KOPT-K1 (cell line): ENCODE measurements at regions not wholly inside any gene's neighbourhood (a gene's known extent, or its start where the extent isn't known, plus 50 kb on each side); places are given as distances from the start of the nearest gene placed in this dataset.

Experiments used
- H3K27ac ChIP-seq: fragments of 200-600 bp; sonication (generic); 2 replicates; pipeline ENCODE4 v1.5.1; 2016; ENCODE audit warnings: antibody characterized with exemption, mild to moderate bottlenecking, low read depth, low read length; ENCODE audit not compliant: poor library complexity, severe bottlenecking
- H3K36me3 ChIP-seq: fragments of 200-600 bp; sonication (generic); 2 replicates; pipeline ENCODE4 v1.5.1; 2017; ENCODE audit warnings: antibody characterized with exemption, mild to moderate bottlenecking, low read length, moderate library complexity; ENCODE audit not compliant: insufficient read depth
- H3K9me3 ChIP-seq: fragments of 200-600 bp; sonication (generic); 2 replicates; pipeline ENCODE4 v1.5.1; 2017; ENCODE audit warnings: antibody characterized with exemption, low read length, mild to moderate bottlenecking; ENCODE audit not compliant: insufficient read depth, poor library complexity, severe bottlenecking

DNA sequence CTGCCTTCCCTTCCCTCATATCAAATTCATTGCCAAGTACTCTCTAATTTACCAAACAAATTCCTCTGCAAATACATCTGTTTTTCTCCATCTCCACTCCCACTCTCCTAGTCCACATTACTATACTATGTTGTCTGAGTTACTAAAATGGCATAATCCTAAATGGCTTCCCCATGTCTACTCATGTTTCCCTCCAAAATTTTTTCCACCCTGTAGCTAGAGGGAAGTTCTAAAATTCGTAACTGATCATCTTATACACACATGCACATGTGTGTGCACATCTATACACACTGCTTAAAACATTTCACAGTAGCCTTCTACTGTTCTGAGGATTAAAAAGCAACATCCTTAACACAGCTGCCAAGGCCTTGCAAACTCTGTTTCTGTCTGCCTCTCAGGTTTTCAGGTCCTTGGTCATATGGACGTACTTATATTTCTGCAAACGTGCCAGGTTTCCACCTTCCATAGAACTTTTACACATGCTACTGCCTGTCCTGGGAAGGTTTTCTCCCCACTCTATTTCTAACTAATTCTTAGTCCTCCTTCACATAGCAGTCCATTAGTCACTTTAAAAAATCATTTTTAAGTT is 140.6 kb downstream of the LURAP1L start:
- no peak overlapping the region for H3K27ac ChIP-seq
- H3K9me3 ChIP-seq: no peaks in the 10 kb centered on the region

DNA sequence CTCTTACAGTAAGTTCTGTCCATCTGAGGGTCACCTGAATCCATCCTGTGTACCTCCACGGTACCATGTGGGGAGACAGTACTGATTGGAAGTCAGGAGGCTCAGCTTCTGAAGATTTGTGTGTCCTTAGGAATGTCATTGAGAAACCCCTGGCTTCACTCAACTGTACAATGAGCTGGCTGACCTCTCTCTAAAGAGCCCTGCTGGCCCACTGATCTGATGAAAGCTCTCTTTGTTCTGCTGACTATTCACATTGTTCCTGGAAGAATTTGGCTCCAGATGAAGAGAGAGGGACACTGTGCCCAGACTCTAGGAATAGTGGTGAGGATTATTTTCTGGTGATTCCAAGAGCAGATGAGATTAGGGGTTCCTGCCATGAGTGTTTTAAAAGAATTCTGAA is 141.2 kb downstream of the LURAP1L start:
- no peaks in the 10 kb centered on the region for H3K9me3 ChIP-seq
- H3K27ac ChIP-seq: no peak overlapping the region
- H3K36me3 ChIP-seq: no peaks in the 10 kb centered on the region

More for the DNA sequence above, 140.6 kb downstream of the LURAP1L start:
- H3K36me3 ChIP-seq: no peaks in the 10 kb centered on the region

DNA sequence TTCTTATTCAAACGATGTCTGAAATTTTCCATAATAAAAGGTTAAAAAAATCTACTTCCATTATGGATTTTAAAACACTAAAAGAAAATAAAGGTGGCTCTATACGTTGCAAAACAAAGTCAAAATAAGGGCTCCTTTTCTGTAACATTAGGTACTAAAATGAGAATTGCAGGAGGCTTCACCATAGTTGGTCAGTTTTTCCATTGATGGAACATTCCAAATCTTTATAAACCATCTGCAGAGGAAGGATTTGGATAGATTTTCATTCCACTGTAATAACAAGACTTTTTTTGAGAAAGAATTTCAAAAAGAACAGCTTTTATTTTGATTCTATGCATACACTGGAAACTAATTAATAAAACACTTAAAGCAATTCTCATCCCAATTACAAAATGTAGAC is 145.6 kb downstream of the LURAP1L start:
- Histone ChIP-seq H3K27ac (no peak overlapping the region), H3K9me3 (no peaks in the 10 kb centered on the region), H3K36me3 (no peaks in the 10 kb centered on the region)

DNA sequence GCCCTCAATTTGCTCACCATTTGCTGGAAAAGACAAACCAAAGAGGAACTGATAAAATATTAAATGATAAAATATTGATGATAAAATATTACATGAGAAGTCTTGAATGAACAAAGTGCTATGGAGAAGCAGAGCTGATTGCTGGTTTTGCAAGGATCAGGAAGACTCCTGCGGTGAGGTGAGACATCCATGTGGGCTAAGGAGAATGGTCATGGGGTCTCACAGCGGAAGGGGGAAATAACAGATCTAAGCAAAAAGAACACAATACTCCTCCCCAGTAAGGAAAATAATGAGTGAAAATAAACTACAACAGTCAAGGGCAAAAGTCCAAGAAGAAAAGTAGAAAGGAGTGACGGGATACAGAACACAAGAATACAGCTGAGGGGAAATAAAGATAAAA is 146.8 kb downstream of the LURAP1L start:
- H3K27ac ChIP-seq: no peak overlapping the region

DNA sequence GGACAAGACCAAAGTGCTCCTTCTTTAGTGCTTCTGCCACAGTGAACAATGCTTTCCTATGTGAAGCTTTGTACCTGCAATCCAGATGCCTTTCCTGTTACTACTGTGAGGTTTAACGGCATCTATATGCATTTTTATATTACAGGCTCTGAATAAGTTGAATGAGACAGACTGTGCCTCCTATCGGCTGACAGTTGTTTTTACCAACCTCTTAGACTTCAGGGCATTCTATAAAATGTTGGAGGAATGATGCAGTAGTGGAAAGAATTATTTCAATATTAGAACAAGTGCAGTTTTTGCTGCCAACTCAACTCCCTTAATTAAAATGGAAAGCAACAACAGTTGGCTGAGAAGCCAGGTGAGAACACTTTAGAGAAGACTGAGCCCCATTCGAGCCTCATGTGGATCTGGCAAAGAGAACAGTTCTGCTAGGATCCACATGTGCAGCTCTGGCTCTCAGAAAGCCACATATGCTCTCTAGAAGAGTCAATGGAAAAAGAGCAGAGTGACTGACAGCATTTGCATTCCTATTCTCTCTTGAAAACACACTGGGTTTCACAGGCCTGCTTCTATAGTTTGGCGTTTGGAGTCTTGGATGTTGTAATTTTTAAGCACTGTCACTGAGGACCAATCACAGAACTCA is 147.5 kb downstream of the LURAP1L start:
- no peaks in the 10 kb centered on the region for H3K36me3 ChIP-seq
- no peaks in the 10 kb centered on the region for H3K9me3 ChIP-seq
- no peak overlapping the region for H3K27ac ChIP-seq

More for the DNA sequence above, 146.8 kb downstream of the LURAP1L start:
- Histone ChIP-seq H3K36me3 (no peaks in the 10 kb centered on the region), H3K9me3 (no peaks in the 10 kb centered on the region)

DNA sequence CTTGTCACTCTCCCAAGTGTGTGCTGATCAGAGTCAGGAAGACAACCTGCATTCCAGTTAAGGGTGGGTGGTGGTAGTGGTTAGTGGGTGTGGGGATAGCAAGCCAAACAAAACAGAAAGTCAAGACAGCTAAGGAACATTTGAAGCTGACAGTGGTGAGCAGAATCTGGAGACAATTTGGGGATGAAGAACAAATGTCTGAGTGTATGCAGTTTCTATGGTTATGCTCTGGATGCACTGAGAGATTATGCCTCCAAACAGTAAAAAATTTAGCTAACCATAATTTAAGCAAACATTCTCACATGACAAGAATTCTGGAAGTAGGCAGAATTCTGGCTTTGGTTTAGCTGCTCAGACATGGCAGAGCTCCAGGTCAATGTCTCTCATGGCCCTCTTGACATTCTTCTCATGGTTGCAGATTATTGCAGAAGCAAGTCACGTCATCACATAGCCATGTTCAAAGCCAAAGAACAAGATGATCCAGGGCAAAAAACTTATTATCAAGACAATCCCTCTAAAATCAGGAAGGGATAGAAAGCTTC is 148.7 kb downstream of the LURAP1L start:
- no peaks in the 10 kb centered on the region for H3K9me3 ChIP-seq
- H3K36me3 ChIP-seq: no peaks in the 10 kb centered on the region
- H3K27ac ChIP-seq: no peak overlapping the region

DNA sequence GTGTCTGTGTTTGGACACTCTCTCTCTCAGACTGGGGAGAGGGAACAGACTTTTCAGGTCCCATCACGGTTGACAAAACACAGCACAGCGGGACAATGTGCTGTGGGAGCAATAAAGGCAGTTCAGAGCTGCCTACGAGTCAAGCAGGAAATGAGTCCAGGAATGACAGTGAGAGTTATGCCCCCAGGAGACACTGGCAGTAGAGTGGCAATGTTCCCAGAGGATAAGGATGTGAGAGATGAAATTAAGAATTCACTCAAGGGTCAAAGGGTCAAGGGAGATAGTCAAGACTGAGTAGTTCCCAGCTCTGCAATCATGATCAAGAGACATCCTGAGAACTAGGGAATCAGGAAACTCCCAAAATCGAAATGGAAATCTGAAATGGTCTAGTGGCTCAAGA is 156.1 kb downstream of the LURAP1L start:
- Histone ChIP-seq H3K27ac (no peak overlapping the region), H3K9me3 (no peaks in the 10 kb centered on the region), H3K36me3 (no peaks in the 10 kb centered on the region)

DNA sequence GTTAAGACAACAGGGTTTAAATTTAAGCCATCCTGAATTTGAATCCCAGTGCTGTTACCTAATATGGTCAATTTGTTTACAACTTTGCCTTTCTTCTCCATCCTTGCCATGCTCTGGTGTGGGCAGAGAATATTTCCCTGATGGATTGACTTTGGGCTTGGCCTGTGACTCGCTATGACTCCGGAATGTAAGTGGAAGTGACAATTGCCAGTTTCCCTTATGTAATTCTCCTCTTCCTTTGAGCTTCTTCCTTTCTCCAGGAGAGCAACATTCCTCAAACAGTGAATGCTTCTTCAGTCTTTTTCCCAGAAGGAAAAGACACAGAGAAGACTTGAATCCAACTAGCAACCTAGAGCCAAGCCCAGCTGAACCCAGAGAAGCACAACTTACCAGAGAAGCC is 159.1 kb downstream of the LURAP1L start:
- Histone ChIP-seq H3K27ac (no peak overlapping the region), H3K9me3 (no peaks in the 10 kb centered on the region), H3K36me3 (no peaks in the 10 kb centered on the region)

DNA sequence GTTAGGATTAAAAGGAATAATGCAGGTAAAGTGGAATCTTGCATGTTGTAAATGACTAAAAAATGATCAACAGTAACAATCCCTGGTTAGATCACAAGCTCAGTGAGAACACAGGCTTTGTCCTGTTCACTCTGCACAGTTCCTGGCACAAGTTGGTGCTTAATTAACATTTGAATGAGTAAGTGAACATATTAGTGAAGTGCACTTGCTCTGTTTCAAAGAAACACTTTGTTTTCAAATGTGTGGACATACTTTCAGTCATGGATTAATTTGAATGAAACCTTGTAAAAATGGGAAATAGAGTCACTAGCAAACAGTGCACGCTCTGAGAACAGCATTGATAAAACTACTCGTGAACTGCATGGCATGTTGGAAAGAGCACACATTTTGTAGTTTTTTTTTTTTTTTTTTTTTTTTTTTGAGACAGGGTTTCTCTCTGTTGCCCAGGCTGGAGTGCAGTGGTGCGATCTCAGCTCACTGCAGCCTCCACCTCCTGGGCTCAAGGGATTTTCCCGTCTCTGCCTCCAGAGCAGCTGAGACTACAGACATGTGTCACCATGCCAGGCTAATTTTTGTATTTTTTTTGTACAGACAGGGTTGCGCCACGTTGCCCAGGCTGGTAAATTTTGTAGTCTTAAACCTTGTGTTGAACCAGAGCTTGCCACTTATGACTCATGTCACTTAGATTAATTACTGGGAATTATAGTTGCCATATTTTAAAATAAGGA is 159.9 kb downstream of the LURAP1L start:
- no peak overlapping the region for H3K27ac ChIP-seq
- H3K36me3 ChIP-seq: no peaks in the 10 kb centered on the region
- H3K9me3 ChIP-seq: no peaks in the 10 kb centered on the region

DNA sequence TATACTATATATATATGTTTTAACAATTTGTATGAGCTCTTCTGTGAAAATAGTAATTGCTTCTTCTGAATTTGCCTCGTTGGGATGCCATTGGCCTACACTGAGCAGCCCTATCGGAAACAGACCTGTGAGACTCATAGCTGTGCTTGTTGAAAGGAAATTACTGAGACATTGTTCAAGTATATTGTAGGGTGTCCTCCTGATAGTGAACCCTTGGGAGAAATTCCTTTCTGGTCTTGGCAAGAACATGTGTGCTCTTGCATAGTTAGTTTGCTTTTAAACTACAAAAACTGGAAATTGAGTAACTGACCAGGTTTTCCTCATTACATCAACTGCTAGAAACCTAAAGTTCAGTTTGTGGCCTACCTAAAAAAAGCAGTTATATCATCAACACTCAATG is 160.9 kb downstream of the LURAP1L start:
- no peaks in the 10 kb centered on the region for H3K9me3 ChIP-seq
- no peaks in the 10 kb centered on the region for H3K36me3 ChIP-seq
- no peak overlapping the region for H3K27ac ChIP-seq

DNA sequence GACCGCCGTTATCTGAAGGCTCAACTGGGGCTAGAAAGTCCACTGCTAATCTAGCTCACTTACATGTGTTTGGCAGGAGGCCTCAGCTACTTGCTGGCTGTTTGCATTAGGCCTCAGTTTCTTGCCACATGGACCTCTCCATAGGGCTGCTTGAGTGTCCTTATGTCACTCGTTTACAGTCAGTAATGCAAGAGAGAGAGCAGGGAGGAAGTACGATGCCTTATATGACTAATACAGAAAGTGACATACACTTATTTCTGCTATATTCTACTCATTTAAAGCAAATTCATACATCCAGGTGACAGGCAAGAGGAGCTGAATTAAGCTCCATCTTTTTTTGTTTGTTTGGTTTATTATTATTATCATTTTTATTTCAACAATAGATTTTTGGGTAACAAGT is 179.6 kb downstream of the LURAP1L start:
- Histone ChIP-seq H3K36me3 (no peaks in the 10 kb centered on the region), H3K27ac (no peak overlapping the region), H3K9me3 (peaks cover 9% of the 10 kb centered on the region)

DNA sequence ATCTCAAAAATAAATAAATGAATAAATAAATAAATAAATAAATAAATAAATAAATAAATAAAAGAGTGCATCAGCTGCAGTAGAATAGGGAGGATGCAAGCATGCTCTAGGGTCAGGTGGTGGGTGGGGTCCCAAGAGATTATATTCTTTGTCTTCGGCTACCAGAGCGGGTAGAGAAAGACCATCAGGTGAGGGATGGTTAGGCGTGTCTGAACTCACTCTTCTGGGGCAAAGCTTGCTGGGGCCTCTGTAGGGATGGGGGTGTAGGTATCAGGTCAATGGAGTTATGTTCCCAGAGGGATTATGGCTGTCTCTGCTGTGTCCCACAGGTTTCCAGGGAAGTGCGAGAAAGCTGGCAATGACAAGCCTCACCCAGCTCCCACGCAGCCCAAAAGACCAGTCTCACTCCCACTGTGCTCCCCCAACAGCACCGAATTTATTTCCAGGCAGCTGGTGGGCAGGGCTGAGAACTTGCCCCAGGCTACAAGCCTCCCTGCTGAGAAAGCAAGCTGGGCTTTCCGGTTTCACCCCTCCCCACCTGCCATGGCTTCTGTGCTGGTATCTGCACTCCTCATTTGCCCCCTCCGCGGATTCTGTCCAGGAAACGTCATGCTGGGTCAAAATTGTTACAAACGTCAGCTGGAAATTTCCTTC is 180.8 kb downstream of the LURAP1L start:
- Histone ChIP-seq H3K9me3 (peaks cover 9% of the 10 kb centered on the region), H3K36me3 (no peaks in the 10 kb centered on the region), H3K27ac (no peak overlapping the region)

DNA sequence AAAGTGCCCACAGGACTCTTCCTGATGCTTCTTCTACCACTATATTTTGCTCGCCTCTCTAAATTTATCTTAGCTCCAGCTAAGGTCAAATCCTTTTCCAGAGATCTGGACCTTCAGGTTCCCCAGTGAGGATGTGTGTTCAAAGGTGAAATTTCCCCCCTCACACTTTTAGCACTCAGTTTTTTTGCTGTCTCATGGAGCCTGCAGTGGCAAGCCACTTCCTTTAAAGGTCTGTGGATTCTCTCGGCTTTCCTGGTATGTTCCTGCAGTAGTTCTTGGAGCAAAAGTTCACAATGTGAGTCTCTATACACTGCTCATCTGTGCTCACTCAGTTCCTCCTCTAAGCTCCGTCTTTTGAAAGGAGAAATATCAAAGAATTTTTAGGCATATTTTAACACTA is 181.4 kb downstream of the LURAP1L start:
- Histone ChIP-seq H3K36me3 (no peaks in the 10 kb centered on the region), H3K27ac (no peak overlapping the region)

DNA sequence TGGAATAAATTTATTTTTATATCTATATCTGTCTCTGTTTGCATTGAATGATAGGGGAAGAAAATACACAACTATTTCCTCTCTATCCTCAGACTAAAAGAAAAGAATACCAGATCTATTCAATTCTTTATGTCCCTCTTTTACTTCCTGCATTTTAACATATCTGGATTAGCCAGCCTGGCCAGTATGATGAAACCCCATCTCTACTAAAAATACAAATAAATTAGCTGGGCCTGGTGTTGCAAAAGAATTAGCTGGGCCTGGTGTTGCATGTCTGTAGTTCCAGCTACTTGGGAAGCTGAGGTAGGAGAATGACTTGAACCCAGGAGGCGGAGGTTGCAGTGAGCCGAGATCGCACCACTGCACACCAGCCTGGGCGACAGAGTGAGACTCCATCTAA is 182.0 kb downstream of the LURAP1L start:
- Histone ChIP-seq H3K27ac (no peak overlapping the region), H3K36me3 (no peaks in the 10 kb centered on the region), H3K9me3 (peaks cover 9% of the 10 kb centered on the region)

More for the DNA sequence above, 181.4 kb downstream of the LURAP1L start:
- peaks cover 9% of the 10 kb centered on the region for H3K9me3 ChIP-seq

DNA sequence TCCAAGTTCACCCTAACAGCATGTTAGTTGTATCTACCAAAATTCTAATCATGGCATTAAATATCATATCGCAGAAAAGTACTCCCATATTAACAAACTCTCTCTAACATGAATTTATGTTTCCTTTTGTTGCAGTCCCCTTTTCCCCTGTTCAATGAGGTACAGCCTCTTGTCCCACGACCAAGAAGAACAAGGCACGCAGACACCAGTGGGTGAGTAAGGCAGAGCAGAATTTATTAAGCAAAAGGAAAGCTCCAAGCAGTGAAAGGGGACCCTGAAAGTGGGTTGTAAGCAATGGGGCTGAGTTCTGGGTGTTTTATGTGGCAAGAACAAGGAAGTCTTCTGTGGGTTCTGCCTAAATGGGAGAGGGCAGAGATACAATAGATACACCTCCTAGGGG is 183.5 kb downstream of the LURAP1L start:
- Histone ChIP-seq H3K36me3 (no peaks in the 10 kb centered on the region), H3K27ac (no peak overlapping the region), H3K9me3 (peaks cover 9% of the 10 kb centered on the region)
